Activated naive CD4-positive, alpha-beta T cell treated with anti-CD3 and anti-CD28 coated beads, Interleukin-2, amount 10 ng/mL, durations not matched to agents 7 days and 5 days (primary cell): ENCODE measurements at regions not wholly inside any gene's neighbourhood (a gene's known extent, or its start where the extent isn't known, plus 50 kb on each side); places are given as distances from the start of the nearest gene placed in this dataset.
"Not testable (repeated sequence)": the region's sequence is repeated elsewhere in the genome, so short reads cannot be mapped to it uniquely, and the experiment has no call there.

Experiments
- CTCF ChIA-PET: fragments of 350-600 bp; sonication (Branson Sonifier 250); formaldehyde crosslinking; loops from one replicate; lab custom pipeline; 2021; ENCODE audit warnings: antibody characterized with exemption; lab: Charles Lee
- DNase-seq: peaks from one replicate; pipeline ENCODE4 v3.0.0-alpha.2; 2020
- H3K27ac Mint-ChIP-seq: one replicate; pipeline ENCODE4 v1.8.0; 2021; ENCODE audit warnings: mild to moderate bottlenecking, moderate library complexity, mixed read lengths
- H3K27me3 Mint-ChIP-seq: one replicate; pipeline ENCODE4 v1.8.0; 2021; ENCODE audit warnings: mild to moderate bottlenecking, mixed read lengths
- H3K36me3 Mint-ChIP-seq: one replicate; pipeline ENCODE4 v1.8.0; 2021; ENCODE audit warnings: mixed read lengths
- H3K4me1 Mint-ChIP-seq: one replicate; pipeline ENCODE4 v1.8.0; 2021; ENCODE audit warnings: mixed read lengths
- H3K4me3 Mint-ChIP-seq: one replicate; pipeline ENCODE4 v1.8.0; 2021; ENCODE audit warnings: mild to moderate bottlenecking, moderate library complexity, mixed read lengths
- H3K9me3 Mint-ChIP-seq: one replicate; pipeline ENCODE4 v1.8.0; 2021; ENCODE audit warnings: mixed read lengths

DNA sequence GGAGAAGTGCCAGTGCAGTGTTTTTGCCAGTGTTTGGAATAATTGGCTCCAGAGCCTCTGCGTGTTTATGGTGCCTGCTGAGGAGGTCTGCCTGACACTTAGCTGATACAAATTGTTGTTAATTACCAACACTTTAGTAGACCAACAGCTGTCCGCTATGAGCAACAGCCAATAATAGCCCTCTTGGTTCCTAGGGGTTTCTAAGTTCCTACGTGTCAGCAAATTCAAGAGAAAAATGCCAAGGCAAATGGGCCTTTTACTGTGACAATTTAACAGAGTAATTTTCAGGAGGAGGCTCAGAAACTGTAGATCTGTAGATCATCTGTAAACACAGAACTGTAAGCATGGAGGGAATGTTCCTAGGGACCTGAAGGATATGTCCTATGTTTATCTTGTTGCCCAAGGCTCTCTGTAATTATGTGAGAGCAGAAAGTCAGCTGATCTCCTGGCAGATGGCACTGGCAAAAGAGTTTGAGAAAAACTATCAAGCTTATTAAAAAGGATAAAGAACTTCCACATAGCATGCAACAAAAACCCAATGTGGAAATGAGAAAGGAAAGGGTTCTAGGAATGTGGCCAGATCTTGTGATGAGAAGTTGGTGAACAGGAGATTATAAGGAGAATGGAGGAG lies 157.7 kb downstream of the GJA1 start:
- DNase-seq = no peak
- no peaks in the 10 kb centered on the region for H3K36me3 Mint-ChIP-seq
- CTCF ChIA-PET = no interaction called here
- H3K4me1 Mint-ChIP-seq = no peaks in the 10 kb centered on the region
- H3K27ac Mint-ChIP-seq = no peak overlapping the region
- no peaks in the 10 kb centered on the region for H3K9me3 Mint-ChIP-seq
- H3K27me3 Mint-ChIP-seq = no peaks in the 10 kb centered on the region
- H3K4me3 Mint-ChIP-seq = no peak overlapping the region

DNA sequence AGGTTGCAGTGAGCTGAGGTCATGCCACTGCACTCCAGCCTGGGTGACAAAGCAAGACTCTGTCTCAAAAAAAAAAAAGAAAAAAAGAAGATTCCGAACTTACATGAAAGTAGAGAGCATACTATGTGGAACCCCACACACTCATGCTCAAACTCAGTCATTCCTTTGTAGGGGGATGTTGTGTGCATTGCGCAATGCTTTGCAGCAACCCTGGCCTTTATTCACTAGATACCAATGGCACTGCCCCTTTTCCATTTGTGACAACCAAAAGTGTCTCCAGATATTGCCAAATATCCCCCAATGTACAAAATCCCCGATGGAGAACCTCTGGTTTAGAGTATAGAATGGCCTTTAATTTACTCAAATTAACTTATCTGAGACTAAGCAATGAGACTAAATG lies 158.6 kb downstream of the GJA1 start:
- DNase-seq = no peak
- Mint-ChIP-seq H3K9me3 (no peaks in the 10 kb centered on the region), H3K4me1 (no peaks in the 10 kb centered on the region), H3K36me3 (no peaks in the 10 kb centered on the region), H3K4me3 (no peak overlapping the region), H3K27me3 (no peaks in the 10 kb centered on the region), H3K27ac (no peak overlapping the region)
- CTCF ChIA-PET = no interaction called here

DNA sequence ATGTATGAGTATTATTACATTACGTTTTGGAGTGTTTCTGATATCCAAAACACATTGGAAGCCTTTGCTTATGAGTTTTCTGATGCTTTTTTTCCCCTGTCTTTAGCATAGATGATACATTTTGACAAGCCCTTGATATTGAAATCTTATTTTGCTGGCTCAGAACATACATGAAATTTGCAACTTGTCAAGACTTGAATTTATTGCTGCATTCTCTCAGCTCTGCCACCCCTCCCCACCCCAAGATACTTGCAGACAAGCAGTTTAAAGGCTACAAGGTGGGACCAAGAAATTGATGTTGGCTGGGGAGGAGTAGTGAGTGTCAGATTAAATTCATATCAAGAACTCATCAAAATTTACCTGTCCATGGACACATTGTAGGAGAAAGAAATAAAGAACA lies 160.2 kb downstream of the GJA1 start:
- no peak for DNase-seq
- CTCF ChIA-PET = no interaction called here
- Mint-ChIP-seq H3K4me1 (no peaks in the 10 kb centered on the region), H3K4me3 (no peak overlapping the region), H3K27me3 (no peaks in the 10 kb centered on the region), H3K9me3 (no peaks in the 10 kb centered on the region), H3K27ac (no peak overlapping the region), H3K36me3 (no peaks in the 10 kb centered on the region)

DNA sequence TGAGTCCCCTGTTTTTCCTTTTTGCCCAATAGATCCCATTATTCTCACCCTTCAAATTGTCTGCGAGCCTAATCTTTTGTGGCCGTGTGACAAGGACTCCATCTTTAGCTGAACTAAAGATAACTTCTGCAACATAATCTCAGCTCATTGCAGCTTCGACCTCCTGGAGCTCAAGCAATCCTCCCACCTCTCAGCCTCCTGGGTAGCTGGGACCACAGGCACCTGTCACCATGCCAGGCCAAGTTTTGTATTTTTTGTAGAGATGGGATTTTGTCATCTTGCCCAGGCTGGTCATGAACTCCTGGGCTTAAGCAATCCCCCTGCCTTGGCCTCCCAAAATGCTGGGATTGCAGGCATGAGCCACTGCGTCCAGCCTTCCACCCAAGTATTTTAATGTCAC lies 161.0 kb downstream of the GJA1 start:
- no peak overlapping the region for H3K4me3 Mint-ChIP-seq
- DNase-seq = no peak
- CTCF ChIA-PET = no interaction called here
- no peaks in the 10 kb centered on the region for H3K27me3 Mint-ChIP-seq
- H3K9me3 Mint-ChIP-seq = no peaks in the 10 kb centered on the region
- no peaks in the 10 kb centered on the region for H3K4me1 Mint-ChIP-seq
- H3K27ac Mint-ChIP-seq = no peak overlapping the region
- no peaks in the 10 kb centered on the region for H3K36me3 Mint-ChIP-seq

DNA sequence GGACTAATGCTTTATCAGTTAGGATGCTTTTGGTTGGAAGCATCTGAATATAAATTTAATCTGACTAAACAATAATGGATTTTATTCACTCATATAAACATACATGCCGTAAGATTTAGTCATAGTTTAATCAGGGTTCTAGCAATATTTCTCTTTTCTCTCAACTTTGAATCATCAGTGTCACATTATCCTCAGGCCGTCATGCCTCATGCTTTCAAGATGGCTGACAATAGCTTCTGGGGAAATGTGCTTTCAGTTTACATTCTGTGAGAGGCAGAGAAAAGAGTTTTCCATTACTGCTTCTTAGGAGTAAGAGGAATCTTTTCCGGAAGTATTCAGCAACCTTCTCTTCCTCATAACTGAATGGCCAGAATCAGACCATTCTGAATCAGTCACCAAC lies 162.2 kb downstream of the GJA1 start:
- CTCF ChIA-PET = no interaction called here
- Mint-ChIP-seq H3K36me3 (no peaks in the 10 kb centered on the region), H3K9me3 (no peaks in the 10 kb centered on the region), H3K27ac (no peak overlapping the region), H3K27me3 (no peaks in the 10 kb centered on the region), H3K4me3 (no peak overlapping the region), H3K4me1 (no peaks in the 10 kb centered on the region)
- no peak for DNase-seq

DNA sequence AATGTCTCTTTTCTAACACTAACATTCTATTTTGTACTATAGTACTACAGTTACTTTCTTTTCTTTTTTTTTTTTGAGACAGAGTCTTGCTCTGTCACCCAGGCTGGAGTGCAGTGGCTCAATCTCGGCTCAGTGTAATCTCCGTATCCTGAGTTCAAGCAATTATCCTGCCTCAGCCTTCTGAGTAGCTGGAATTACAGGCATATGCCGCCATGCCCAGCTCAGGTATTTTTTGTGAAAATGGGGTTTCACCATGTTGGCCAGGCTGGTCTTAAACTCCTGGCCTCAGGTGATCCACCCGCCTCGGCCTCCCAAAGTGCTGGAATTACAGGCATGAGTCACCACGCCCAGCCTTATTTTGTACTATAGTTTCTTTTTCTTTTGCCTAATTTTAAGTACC lies 163.9 kb downstream of the GJA1 start:
- H3K27me3 Mint-ChIP-seq, H3K4me3 Mint-ChIP-seq, H3K4me1 Mint-ChIP-seq, H3K27ac Mint-ChIP-seq, DNase-seq, H3K9me3 Mint-ChIP-seq, H3K36me3 Mint-ChIP-seq, CTCF ChIA-PET: not testable (repeated sequence)

DNA sequence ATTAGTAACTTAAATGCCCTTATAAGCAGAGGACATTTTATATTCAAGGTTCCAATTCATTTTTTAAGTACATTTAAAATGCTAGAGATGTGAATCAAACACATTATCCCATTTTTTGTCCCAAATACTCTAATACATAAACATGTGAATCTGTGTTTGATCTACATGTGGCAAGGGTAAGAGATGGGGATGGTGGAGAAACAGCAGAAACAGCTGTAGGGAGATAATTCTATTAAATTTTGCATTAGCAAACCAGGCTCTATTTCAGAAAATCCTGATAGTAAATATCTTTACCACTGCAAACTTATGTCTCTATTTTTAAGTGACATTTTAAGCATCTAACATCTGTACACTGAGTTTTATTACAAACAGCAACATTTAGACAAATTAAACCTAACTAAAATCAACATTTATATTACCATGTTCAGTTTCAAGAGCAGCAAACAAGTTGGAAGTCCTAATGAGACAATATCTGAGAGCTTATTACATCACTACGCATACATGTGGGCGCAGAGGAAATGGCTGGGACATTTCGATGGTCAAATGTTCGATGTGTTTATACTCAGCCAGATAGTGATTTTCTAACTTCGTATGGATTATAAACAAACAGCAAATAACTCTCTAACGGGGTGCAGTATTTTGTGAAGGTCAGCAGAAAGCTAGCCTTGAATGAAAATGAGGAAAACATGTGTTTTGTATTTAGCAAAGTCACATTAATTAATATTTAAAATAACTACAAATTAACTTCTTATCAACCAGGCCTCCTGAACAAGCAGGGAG lies 165.1 kb downstream of the GJA1 start:
- CTCF ChIA-PET = no interaction called here
- Mint-ChIP-seq H3K4me3 (no peak overlapping the region), H3K27ac (no peak overlapping the region), H3K9me3 (no peaks in the 10 kb centered on the region), H3K36me3 (no peaks in the 10 kb centered on the region), H3K27me3 (no peaks in the 10 kb centered on the region), H3K4me1 (no peaks in the 10 kb centered on the region)
- DNase-seq = no peak

DNA sequence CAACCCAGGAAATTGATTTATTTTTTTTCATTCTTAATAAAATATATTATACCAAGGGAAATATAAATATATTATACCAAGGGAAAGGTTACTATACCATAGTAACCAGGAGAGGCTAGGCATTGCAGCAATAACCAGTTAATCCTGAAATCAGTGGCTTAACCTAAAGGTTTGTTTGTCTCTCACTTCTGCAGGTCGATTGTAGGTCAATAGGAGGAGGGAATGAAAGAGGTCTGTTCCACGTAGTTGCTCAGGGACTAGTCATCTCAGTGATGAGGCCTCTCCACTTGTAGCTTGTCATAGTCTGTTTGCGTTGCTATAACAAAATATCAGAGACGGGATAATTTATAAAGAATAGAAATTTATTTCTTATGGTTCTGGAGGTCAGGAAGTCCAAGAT lies 168.0 kb downstream of the GJA1 start:
- no peaks in the 10 kb centered on the region for H3K4me1 Mint-ChIP-seq
- no peak for DNase-seq
- CTCF ChIA-PET = no interaction called here
- no peaks in the 10 kb centered on the region for H3K27me3 Mint-ChIP-seq
- H3K36me3 Mint-ChIP-seq = no peaks in the 10 kb centered on the region
- no peak overlapping the region for H3K4me3 Mint-ChIP-seq
- no peaks in the 10 kb centered on the region for H3K9me3 Mint-ChIP-seq
- H3K27ac Mint-ChIP-seq = no peak overlapping the region

DNA sequence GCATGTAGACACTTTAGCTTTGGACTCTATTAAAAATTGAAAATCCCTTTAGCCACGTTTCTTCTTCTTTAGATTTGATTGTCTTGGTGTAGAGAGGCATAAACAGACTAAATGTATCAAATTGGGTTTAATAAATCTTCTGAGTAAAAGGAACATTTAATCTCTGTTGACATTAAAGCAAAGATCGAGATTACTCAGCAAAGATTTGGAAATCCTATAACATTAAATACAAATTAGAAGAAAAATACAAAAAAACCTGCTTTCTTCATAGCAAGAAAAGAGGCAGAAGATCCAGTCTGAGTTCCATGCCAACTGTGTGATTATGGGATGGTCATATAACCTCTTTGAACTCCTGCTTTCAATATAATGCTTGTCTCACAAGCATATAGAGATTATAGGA lies 172.3 kb downstream of the GJA1 start:
- Mint-ChIP-seq H3K4me1 (no peaks in the 10 kb centered on the region), H3K4me3 (no peak overlapping the region), H3K27me3 (no peaks in the 10 kb centered on the region), H3K36me3 (no peaks in the 10 kb centered on the region), H3K27ac (no peak overlapping the region), H3K9me3 (no peaks in the 10 kb centered on the region)
- CTCF ChIA-PET = no interaction called here
- no peak for DNase-seq

DNA sequence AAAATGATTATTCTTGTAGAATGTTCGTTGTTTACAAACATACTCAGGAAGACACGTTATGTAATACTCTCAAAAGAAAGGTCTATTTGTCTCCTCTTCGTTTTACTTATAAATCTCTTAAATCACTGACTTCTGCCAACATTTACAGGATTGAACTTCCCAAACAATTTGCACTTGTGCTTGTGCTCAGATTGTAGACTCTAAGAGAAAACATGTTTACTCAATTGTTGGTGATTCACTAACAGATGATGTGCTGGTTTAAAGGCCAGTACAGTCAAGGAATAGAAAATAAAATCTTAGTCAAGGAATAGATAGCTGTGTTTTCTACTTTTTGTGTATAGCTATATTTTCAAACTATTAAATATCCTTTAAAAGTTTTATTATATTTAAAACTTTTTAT lies 172.8 kb downstream of the GJA1 start:
- no peak overlapping the region for H3K4me3 Mint-ChIP-seq
- no peak overlapping the region for H3K27ac Mint-ChIP-seq
- no peaks in the 10 kb centered on the region for H3K9me3 Mint-ChIP-seq
- no peaks in the 10 kb centered on the region for H3K4me1 Mint-ChIP-seq
- no peaks in the 10 kb centered on the region for H3K36me3 Mint-ChIP-seq
- CTCF ChIA-PET = no interaction called here
- no peaks in the 10 kb centered on the region for H3K27me3 Mint-ChIP-seq
- no peak for DNase-seq

DNA sequence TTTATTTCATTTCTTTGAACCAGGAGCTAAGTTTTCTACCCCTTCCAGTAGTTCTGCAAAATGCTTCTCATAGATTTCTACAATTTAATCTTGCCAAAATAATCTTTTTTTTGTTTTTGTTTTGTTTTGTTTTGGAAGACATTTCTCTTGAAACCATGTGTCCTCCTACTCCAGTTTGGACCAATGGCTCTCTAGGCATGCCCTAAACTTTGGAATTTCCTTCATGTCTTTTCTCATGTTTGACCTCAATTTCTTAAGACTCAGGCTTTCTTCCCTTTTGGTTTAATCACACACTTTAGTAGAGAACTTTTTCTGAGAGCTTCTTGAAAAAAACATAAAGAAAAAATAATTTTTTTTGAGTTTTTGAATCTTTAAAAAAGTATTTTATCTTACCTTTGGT lies 173.8 kb downstream of the GJA1 start:
- Mint-ChIP-seq H3K27ac (no peak overlapping the region), H3K9me3 (no peaks in the 10 kb centered on the region), H3K36me3 (no peaks in the 10 kb centered on the region), H3K4me3 (no peak overlapping the region), H3K4me1 (no peaks in the 10 kb centered on the region), H3K27me3 (no peaks in the 10 kb centered on the region)
- CTCF ChIA-PET = no interaction called here
- DNase-seq = no peak

DNA sequence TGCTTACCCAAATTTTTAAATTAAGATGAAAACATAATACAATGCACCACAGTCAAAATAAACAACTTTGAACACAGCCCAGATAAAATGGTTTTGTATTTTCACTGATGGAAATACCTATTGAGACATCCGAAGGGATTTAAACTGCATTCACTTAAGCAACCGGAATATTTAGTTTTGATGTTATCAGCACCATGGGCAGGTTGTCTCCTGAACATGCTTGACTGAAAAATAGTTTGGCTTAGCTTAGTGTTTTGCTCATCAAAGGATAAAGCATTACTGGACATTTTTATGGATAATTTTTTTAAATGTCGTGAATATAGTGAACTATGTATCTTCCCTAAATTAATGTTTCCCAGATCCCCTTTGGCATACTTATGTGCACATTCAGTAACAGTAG lies 177.5 kb downstream of the GJA1 start:
- CTCF ChIA-PET = no interaction called here
- H3K9me3 Mint-ChIP-seq = no peaks in the 10 kb centered on the region
- no peak overlapping the region for H3K27ac Mint-ChIP-seq
- no peaks in the 10 kb centered on the region for H3K27me3 Mint-ChIP-seq
- H3K4me1 Mint-ChIP-seq = no peaks in the 10 kb centered on the region
- no peak overlapping the region for H3K4me3 Mint-ChIP-seq
- no peaks in the 10 kb centered on the region for H3K36me3 Mint-ChIP-seq
- DNase-seq = no peak

DNA sequence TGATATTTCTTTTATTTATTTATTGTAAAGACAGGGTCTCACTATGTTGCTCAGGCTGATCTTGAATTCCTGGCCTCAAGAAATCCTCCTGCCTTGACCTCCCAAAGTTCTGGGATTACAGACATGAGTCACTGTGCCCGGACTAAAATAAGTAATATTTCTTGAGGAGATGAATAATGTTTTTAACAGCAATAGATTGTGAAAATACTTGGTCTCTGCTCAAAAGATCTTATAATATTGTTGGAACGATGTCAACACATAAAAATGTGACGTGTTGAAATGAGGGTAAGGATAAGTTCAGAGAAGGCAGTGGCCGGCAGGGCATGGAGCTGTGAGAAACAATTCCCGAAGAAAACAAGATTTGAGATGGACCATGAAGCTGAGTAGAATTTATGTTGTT lies 178.7 kb downstream of the GJA1 start:
- no peak for DNase-seq
- no peaks in the 10 kb centered on the region for H3K9me3 Mint-ChIP-seq
- CTCF ChIA-PET = no interaction called here
- H3K4me1 Mint-ChIP-seq = no peaks in the 10 kb centered on the region
- no peaks in the 10 kb centered on the region for H3K36me3 Mint-ChIP-seq
- no peaks in the 10 kb centered on the region for H3K27me3 Mint-ChIP-seq
- no peak overlapping the region for H3K27ac Mint-ChIP-seq
- H3K4me3 Mint-ChIP-seq = no peak overlapping the region

DNA sequence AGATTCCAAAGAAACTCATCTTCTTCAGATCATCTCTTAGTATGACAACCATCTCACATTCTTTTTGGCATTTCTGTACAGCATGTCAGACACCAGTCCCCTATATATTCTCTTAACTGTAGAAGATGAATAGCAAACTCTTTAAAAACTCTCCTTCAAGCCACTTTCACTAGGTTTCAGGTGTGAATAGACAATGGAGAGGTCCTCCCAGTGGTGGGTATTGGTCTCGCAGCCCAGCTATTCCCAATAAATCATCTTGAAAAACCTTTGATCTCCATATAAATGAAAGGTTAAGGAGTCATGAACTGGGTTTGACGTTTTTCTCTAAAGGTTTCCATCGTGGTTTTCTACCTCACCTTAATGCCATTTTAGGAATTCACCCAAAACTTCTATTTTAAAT lies 180.0 kb downstream of the GJA1 start:
- no peaks in the 10 kb centered on the region for H3K9me3 Mint-ChIP-seq
- no peaks in the 10 kb centered on the region for H3K4me1 Mint-ChIP-seq
- H3K4me3 Mint-ChIP-seq = no peak overlapping the region
- DNase-seq = no peak
- no peak overlapping the region for H3K27ac Mint-ChIP-seq
- no peaks in the 10 kb centered on the region for H3K36me3 Mint-ChIP-seq
- CTCF ChIA-PET = no interaction called here
- no peaks in the 10 kb centered on the region for H3K27me3 Mint-ChIP-seq

DNA sequence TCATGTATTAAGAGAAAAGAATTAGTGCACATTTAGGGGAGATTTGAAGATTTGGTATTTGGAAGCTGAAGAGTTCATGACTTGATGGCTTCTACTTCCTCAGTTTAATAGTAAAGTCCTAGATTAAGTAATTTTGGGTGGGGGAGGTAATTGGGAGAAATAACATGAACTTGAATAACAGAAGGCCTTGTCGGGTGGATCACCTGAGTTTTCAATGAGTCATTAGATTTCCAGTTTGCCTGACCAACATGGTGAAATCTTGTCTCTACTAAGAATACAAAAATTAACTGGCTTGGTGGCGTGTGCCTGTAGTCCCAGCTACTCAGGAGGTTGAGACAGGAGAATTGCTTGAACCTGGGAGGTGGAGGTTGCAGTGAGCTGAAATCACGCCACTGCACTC lies 181.0 kb downstream of the GJA1 start:
- Mint-ChIP-seq H3K4me3 (no peak overlapping the region), H3K27me3 (no peaks in the 10 kb centered on the region), H3K4me1 (no peaks in the 10 kb centered on the region), H3K36me3 (no peaks in the 10 kb centered on the region), H3K9me3 (no peaks in the 10 kb centered on the region), H3K27ac (no peak overlapping the region)
- CTCF ChIA-PET = no interaction called here
- DNase-seq = no peak
